ENCODE measurements at regions not wholly inside any gene's neighbourhood (a gene's known extent, or its start where the extent isn't known, plus 50 kb on each side); places are given as distances from the start of the nearest gene placed in this dataset.

DNA sequence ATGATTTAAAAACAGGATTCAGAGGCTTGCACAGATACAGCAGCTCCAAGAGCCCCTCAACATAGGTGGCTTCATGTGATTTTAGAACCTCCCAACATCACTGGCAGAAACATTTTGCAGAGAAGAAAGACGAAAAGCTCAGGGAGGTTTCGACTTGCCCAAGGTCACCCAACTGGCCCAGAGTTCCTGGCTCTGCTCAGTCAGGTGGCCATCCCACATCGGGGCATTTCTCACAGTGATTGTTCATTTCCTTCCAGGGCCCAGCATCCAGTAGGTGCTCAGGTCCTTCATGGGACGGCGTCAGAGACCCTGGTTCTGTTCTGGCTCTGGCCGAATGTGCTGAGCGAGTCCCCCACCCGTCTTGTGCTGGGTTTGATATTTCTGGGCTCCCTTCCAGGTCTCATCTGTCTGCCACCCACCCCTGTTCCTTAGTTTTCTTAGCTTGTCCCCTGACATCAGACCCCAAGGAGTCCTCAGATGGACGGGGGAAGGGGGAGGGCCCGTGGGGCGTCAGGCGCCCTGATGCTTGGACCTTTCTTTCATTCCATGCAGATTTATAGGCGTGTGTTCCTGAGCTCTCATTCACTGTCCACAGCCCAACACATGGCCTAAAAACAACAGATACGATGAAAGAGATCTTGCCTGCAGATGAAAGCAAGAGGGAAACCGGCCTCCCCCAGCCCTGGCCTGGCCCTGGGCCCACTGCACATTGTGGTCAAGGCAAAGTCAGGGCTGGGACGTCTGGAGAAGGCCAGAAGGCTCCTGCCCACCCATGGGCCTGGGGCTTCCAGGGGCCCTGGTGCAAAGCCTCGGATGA is 123.1 kb upstream of the ZBTB40 start:
- Histone ChIP-seq H3K27ac (ENCODE audit: low read depth, low read length) (no peak overlapping the region), H3K9me2 (replicated peaks; ENCODE audit: control insufficient read depth, low read length) (no peaks in the 10 kb centered on the region), H3F3A (ENCODE audit: control insufficient read depth, insufficient read depth) (no peaks in the 10 kb centered on the region), H3K36me3 (ENCODE audit: control insufficient read depth, low read length) (no peaks in the 10 kb centered on the region), H3K9me3 (ENCODE audit: control insufficient read depth, insufficient read depth, low read length) (no peaks in the 10 kb centered on the region), H3K4me2 (ENCODE audit: low read length) (no peak overlapping the region), H3K4me3 (ENCODE audit: low read length) (no peak overlapping the region), H3K79me2 (ENCODE audit: control insufficient read depth, low read length) (no peaks in the 10 kb centered on the region), H4K20me1 (ENCODE audit: control insufficient read depth, insufficient read depth, low read depth, low read length) (no peaks in the 10 kb centered on the region), H3K4me1 (ENCODE audit: control insufficient read depth, low read length) (no peaks in the 10 kb centered on the region), H3K27me3 (ENCODE audit: control insufficient read depth, low read length) (no peaks in the 10 kb centered on the region; the same call in 1 of the 2 replicates)
- TF ChIP-seq, protein P1, sequence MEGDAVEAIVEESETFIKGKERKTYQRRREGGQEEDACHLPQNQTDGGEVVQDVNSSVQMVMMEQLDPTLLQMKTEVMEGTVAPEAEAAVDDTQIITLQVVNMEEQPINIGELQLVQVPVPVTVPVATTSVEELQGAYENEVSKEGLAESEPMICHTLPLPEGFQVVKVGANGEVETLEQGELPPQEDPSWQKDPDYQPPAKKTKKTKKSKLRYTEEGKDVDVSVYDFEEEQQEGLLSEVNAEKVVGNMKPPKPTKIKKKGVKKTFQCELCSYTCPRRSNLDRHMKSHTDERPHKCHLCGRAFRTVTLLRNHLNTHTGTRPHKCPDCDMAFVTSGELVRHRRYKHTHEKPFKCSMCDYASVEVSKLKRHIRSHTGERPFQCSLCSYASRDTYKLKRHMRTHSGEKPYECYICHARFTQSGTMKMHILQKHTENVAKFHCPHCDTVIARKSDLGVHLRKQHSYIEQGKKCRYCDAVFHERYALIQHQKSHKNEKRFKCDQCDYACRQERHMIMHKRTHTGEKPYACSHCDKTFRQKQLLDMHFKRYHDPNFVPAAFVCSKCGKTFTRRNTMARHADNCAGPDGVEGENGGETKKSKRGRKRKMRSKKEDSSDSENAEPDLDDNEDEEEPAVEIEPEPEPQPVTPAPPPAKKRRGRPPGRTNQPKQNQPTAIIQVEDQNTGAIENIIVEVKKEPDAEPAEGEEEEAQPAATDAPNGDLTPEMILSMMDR (IDR thresholded peaks at IDR 0.05; ENCODE audit: low read depth, low read length, poor library complexity, severe bottlenecking), result no peak
- no peak for TF ChIP-seq EZH2phosphoT487 (IDR thresholded peaks at IDR 0.05; ENCODE audit: borderline replicate concordance, low read length)

DNA sequence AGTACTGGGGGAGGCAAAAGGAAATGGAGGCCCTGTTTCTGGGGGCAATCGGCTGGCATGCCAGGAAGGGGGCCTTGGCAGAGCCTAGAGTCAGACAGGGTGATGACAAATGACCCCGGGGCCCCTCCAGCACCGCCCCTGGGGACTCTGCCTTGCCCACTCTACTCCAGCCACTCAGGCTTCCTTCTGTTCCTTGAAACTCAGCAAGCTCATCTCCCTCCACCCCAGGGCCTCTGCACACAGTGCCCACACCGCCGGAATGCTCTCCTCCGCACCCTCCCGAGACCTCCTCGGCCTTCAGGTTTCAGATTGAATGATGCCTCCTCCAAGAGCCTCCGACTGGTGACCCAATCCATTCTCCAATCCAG is 122.5 kb upstream of the ZBTB40 start:
- no peaks in the 10 kb centered on the region; the same call in 1 of the 2 replicates for H3K27me3 ChIP-seq (ENCODE audit: control insufficient read depth, low read length)
- H3K4me3 ChIP-seq (ENCODE audit: low read length), result no peak overlapping the region
- no peak overlapping the region for H3K4me2 ChIP-seq (ENCODE audit: low read length)
- H4K20me1 ChIP-seq (ENCODE audit: control insufficient read depth, insufficient read depth, low read depth, low read length), result no peaks in the 10 kb centered on the region
- H3K9me3 ChIP-seq (ENCODE audit: control insufficient read depth, insufficient read depth, low read length), result no peaks in the 10 kb centered on the region
- no peaks in the 10 kb centered on the region for H3K4me1 ChIP-seq (ENCODE audit: control insufficient read depth, low read length)
- no peak overlapping the region for H3K27ac ChIP-seq (ENCODE audit: low read depth, low read length)
- H3F3A ChIP-seq (ENCODE audit: control insufficient read depth, insufficient read depth), result no peaks in the 10 kb centered on the region
- TF ChIP-seq EZH2phosphoT487 (IDR thresholded peaks at IDR 0.05; ENCODE audit: borderline replicate concordance, low read length), result no peak
- TF ChIP-seq, protein P1 (IDR thresholded peaks at IDR 0.05; ENCODE audit: low read depth, low read length, poor library complexity, severe bottlenecking), result no peak
- no peaks in the 10 kb centered on the region for H3K9me2 ChIP-seq (replicated peaks; ENCODE audit: control insufficient read depth, low read length)
- H3K79me2 ChIP-seq (ENCODE audit: control insufficient read depth, low read length), result no peaks in the 10 kb centered on the region
- H3K36me3 ChIP-seq (ENCODE audit: control insufficient read depth, low read length), result no peaks in the 10 kb centered on the region

DNA sequence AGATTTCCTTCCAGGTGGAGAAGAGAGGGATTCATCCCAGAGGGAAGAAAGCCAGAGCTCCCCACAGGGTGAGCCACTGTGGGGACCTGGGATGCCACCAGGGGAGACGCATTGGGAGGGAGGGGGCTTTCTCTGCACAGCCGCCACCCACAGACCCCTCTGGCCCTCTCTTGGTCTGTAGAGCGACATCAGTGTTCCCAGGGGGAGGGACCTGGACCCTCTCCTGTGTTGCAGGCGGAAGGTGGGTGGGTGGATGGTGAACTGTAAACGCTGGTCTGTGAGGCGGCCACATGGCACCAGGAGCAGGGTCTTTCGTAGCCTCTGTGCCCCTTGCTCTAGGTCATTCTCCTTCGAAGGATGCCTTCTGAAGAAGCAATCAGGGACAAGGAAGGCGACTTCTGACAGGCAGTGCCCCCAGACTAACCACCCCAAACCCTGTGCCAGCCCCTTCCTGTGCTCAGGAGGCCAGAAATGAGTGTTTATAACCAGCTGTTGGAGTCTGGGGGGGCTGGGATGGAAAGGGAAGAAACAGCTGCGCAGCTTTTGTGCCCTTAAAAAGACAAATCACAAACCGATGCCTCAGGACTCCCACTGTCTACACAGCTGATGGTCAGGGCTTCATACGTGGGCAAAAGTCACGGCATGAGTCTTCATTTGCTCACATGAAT is 121.4 kb upstream of the ZBTB40 start:
- Histone ChIP-seq H3K4me3 (ENCODE audit: low read length) (no peak overlapping the region), H3K27me3 (ENCODE audit: control insufficient read depth, low read length) (no peaks in the 10 kb centered on the region; the same call in 1 of the 2 replicates), H3K36me3 (ENCODE audit: control insufficient read depth, low read length) (no peaks in the 10 kb centered on the region), H3F3A (ENCODE audit: control insufficient read depth, insufficient read depth) (no peaks in the 10 kb centered on the region), H3K79me2 (ENCODE audit: control insufficient read depth, low read length) (no peaks in the 10 kb centered on the region), H3K9me2 (replicated peaks; ENCODE audit: control insufficient read depth, low read length) (no peaks in the 10 kb centered on the region), H3K27ac (ENCODE audit: low read depth, low read length) (no peak overlapping the region), H3K4me2 (ENCODE audit: low read length) (no peak overlapping the region), H4K20me1 (ENCODE audit: control insufficient read depth, insufficient read depth, low read depth, low read length) (no peaks in the 10 kb centered on the region), H3K9me3 (ENCODE audit: control insufficient read depth, insufficient read depth, low read length) (no peaks in the 10 kb centered on the region), H3K4me1 (ENCODE audit: control insufficient read depth, low read length) (no peaks in the 10 kb centered on the region)
- TF ChIP-seq EZH2phosphoT487 (IDR thresholded peaks at IDR 0.05; ENCODE audit: borderline replicate concordance, low read length), result no peak
- TF ChIP-seq, protein P1 (IDR thresholded peaks at IDR 0.05; ENCODE audit: low read depth, low read length, poor library complexity, severe bottlenecking), result no peak
